ENCODE measurements at regions not wholly inside any gene's neighbourhood (a gene's known extent, or its start where the extent isn't known, plus 50 kb on each side); places are given as distances from the start of the nearest gene placed in this dataset.

DNA sequence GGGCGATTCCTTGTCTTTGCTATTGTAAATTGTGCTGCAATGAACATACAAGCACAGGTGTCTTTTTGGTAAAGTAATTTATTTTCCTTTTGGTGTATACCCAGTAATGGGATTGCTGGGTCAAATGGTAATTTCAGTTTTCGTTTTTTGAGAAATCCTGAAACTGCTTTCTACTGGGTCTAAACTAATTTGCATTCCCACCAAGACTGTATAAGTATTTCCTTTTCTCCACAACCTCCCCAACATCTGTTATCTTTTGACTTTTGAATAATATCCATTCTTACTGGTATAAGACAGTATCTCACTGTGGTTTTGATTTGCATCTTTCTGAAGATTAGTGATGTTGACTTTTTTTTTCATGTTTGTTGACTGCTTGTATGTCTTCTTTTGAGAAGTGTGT, 2506.0 kb downstream of the PCDH7 start:
- TF ChIP-seq ARNTL (CRISPR knock-in tag; IDR thresholded peaks at IDR 0.05; ENCODE audit: borderline replicate concordance, low read depth) = no peak
- TF ChIP-seq OSR1 (CRISPR knock-in tag; IDR thresholded peaks at IDR 0.05) = no peak
- TF ChIP-seq ISL1 (CRISPR knock-in tag; IDR thresholded peaks at IDR 0.05) = no peak
- TF ChIP-seq, protein P1, sequence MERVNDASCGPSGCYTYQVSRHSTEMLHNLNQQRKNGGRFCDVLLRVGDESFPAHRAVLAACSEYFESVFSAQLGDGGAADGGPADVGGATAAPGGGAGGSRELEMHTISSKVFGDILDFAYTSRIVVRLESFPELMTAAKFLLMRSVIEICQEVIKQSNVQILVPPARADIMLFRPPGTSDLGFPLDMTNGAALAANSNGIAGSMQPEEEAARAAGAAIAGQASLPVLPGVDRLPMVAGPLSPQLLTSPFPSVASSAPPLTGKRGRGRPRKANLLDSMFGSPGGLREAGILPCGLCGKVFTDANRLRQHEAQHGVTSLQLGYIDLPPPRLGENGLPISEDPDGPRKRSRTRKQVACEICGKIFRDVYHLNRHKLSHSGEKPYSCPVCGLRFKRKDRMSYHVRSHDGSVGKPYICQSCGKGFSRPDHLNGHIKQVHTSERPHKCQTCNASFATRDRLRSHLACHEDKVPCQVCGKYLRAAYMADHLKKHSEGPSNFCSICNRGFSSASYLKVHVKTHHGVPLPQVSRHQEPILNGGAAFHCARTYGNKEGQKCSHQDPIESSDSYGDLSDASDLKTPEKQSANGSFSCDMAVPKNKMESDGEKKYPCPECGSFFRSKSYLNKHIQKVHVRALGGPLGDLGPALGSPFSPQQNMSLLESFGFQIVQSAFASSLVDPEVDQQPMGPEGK (CRISPR knock-in tag; IDR thresholded peaks at IDR 0.05; ENCODE audit: borderline replicate concordance) = no peak
- no peak for TF ChIP-seq GLIS3 (CRISPR knock-in tag; IDR thresholded peaks at IDR 0.05)
- no peak for TF ChIP-seq ZNF565 (CRISPR knock-in tag; conservative IDR thresholded peaks at IDR 0.05; ENCODE audit: low read depth)
- TF ChIP-seq RARB (CRISPR knock-in tag; IDR thresholded peaks at IDR 0.05) = no peak
- TF ChIP-seq, protein P2, sequence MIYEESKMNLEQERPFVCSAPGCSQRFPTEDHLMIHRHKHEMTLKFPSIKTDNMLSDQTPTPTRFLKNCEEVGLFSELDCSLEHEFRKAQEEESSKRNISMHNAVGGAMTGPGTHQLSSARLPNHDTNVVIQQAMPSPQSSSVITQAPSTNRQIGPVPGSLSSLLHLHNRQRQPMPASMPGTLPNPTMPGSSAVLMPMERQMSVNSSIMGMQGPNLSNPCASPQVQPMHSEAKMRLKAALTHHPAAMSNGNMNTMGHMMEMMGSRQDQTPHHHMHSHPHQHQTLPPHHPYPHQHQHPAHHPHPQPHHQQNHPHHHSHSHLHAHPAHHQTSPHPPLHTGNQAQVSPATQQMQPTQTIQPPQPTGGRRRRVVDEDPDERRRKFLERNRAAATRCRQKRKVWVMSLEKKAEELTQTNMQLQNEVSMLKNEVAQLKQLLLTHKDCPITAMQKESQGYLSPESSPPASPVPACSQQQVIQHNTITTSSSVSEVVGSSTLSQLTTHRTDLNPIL (CRISPR knock-in tag; IDR thresholded peaks at IDR 0.05; ENCODE audit: low read depth) = no peak
- no peak for TF ChIP-seq TOX (CRISPR knock-in tag; IDR thresholded peaks at IDR 0.05; ENCODE audit: borderline replicate concordance)
- no peak for ATAC-seq

DNA sequence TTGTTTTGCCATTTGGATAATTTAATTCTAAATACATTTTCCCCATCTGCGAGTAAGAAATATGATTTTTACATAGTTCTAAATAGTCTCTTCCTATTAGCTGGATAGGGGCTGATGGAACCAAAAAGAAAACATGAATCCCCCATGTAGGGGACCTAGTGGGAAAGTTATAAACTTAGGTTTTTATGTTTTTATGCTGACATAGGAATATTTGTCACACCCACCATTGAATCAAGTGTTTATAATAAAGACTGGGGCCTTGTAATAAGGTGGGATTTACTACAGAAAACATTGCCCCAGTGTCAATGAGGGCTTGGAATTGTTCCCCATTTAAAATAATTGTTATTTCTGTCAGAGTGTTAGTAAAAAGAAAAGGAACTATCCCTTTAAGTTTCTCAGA, 2506.6 kb downstream of the PCDH7 start:
- no peak for ATAC-seq
- TF ChIP-seq GLIS3 (CRISPR knock-in tag; IDR thresholded peaks at IDR 0.05) = no peak
- no peak for TF ChIP-seq ZFP3 (CRISPR knock-in tag; IDR thresholded peaks at IDR 0.05)
- TF ChIP-seq, protein P1 (CRISPR knock-in tag; IDR thresholded peaks at IDR 0.05; ENCODE audit: borderline replicate concordance) = no peak
- TF ChIP-seq PPARA (CRISPR knock-in tag; IDR thresholded peaks at IDR 0.05; ENCODE audit: borderline replicate concordance) = no peak
- no peak for TF ChIP-seq ZNF8 (CRISPR knock-in tag; IDR thresholded peaks at IDR 0.05)

DNA sequence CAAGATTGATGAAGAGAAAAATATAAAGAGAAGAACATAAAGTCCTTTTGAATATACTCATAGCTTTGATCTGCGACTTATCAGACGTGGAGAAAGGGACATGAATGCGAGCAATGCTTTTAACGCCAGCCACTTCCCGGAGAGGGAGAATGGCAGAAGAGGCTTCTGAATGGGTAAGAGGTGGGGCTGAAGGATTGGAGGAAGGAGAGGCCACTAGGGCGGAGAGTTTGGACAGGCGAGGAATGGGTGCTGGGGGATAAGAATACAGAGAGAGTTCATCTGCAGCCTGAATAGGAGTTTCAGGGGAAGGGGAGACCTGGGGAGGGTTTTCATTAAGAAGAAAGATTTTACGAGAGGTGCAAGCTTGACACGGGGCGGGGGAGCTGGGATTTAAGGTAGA, 2534.9 kb downstream of the PCDH7 start:
- TF ChIP-seq PPARA (CRISPR knock-in tag; IDR thresholded peaks at IDR 0.05; ENCODE audit: borderline replicate concordance) (no peak), SNAI2 (CRISPR knock-in tag; IDR thresholded peaks at IDR 0.05) (no peak), TOX (CRISPR knock-in tag; IDR thresholded peaks at IDR 0.05; ENCODE audit: borderline replicate concordance) (no peak)
- no peak for ATAC-seq

DNA sequence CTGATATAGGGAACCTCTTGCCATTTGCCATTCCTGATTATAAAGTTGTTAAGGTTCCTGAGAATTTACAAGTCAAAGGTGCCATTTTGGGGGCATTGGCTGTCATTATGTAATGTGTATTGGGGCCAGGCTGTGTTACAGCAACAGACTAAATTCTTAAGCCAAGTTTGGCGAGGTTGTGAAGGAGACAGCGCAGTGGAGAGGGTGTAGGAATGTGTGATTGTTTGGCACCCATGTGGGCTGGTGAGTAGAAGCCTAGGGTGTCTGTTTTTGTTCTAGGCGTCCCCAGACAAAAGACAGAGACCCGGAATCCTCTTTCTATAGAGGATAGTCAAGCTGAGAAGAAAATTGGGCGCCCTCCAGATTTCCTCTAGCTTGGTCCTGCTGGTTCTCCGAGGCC, 2535.3 kb downstream of the PCDH7 start:
- no peak for ATAC-seq
- no peak for TF ChIP-seq GLIS3 (CRISPR knock-in tag; IDR thresholded peaks at IDR 0.05)
- TF ChIP-seq, protein P2 (CRISPR knock-in tag; IDR thresholded peaks at IDR 0.05; ENCODE audit: low read depth) = no peak
- no peak for TF ChIP-seq SNAI2 (CRISPR knock-in tag; IDR thresholded peaks at IDR 0.05)
- TF ChIP-seq TCF4 (CRISPR knock-in tag; IDR thresholded peaks at IDR 0.05; ENCODE audit: borderline replicate concordance) = no peak
- TF ChIP-seq ZFP3 (CRISPR knock-in tag; IDR thresholded peaks at IDR 0.05) = no peak
- TF ChIP-seq RARB (CRISPR knock-in tag; IDR thresholded peaks at IDR 0.05) = no peak
- TF ChIP-seq, protein P3, sequence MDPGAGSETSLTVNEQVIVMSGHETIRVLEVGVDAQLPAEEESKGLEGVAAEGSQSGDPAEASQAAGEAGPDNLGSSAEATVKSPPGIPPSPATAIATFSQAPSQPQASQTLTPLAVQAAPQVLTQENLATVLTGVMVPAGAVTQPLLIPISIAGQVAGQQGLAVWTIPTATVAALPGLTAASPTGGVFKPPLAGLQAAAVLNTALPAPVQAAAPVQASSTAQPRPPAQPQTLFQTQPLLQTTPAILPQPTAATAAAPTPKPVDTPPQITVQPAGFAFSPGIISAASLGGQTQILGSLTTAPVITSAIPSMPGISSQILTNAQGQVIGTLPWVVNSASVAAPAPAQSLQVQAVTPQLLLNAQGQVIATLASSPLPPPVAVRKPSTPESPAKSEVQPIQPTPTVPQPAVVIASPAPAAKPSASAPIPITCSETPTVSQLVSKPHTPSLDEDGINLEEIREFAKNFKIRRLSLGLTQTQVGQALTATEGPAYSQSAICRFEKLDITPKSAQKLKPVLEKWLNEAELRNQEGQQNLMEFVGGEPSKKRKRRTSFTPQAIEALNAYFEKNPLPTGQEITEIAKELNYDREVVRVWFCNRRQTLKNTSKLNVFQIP (CRISPR knock-in tag; IDR thresholded peaks at IDR 0.05; ENCODE audit: borderline replicate concordance, low read depth) = no peak
- TF ChIP-seq CSDC2 (CRISPR knock-in tag; IDR thresholded peaks at IDR 0.05) = no peak
- TF ChIP-seq ESRRG (CRISPR knock-in tag; IDR thresholded peaks at IDR 0.05) = no peak
- no peak for TF ChIP-seq ZNF70 (CRISPR knock-in tag; IDR thresholded peaks at IDR 0.05)
- TF ChIP-seq BACH2 (CRISPR knock-in tag; IDR thresholded peaks at IDR 0.05; ENCODE audit: borderline replicate concordance) = no peak
- TF ChIP-seq ISL1 (CRISPR knock-in tag; IDR thresholded peaks at IDR 0.05) = no peak

All from SK-N-SH treated with all-trans-retinoic acid at 6 μM for 48 hours (cell line).